ENCODE measurements at regions not wholly inside any gene's neighbourhood (a gene's known extent, or its start where the extent isn't known, plus 50 kb on each side); places are given as distances from the start of the nearest gene placed in this dataset.
"Not testable (repeated sequence)": the region's sequence is repeated elsewhere in the genome, so short reads cannot be mapped to it uniquely, and the experiment has no call there.

- not testable (repeated sequence) for TF ChIP-seq CTCF, POLR2AphosphoS5, POLR2A (IDR thresholded peaks at IDR 0.05)
Measured at GRCh38 chr9:67605113-67605512, 253.6 kb upstream of the ANKRD20A1 start.

Measured in prostate gland (tissue), 2 donors.